HG03520 (cell line): ENCODE measurements at regions not wholly inside any gene's neighbourhood (a gene's known extent, or its start where the extent isn't known, plus 50 kb on each side); places are given as distances from the start of the nearest gene placed in this dataset.

Experiments
- ATAC-seq: cut with Tn5 transposase; IDR thresholded peaks from one replicate; pipeline ENCODE4 v1.9.1; 2021; ENCODE audit warnings: mild to moderate bottlenecking, moderate library complexity; ENCODE audit not compliant: unreplicated experiment

DNA sequence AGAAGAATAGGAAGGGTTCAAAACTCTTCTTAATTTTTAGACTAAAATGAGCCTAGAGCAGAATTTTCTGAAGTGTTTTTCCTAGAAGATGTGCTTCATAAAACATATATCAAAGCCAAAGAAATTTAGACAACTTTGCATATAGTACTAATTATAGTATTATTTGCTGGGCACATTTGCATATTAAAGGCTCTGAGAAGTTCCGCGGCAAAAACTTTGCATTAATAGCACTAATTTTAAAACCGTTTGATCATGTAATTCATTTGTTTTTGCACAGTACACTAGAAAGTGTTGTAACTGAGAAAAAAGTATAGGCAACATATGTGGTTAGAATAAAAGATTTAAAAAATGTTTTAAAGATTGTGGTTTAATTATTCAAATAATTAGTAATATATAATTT, 412.0 kb upstream of the NR2F2 start:
- no peak for ATAC-seq

DNA sequence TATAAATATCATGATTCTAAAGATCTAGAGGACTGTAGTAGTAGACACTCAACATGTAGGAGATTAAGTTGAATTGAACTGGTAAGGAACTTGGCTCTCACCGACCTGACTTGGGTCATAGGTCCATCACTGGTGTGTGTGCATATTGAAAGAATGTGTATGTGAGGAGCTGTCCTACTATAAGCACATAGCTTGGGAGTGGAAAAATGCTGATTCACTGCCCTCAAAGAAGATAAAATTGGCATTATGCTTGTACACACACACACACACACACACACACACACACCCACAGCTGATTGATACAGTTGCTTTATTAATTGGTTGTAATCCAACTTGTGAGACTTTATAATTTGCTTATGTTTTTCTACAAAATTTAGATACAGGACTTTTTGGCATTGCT, 411.0 kb upstream of the NR2F2 start:
- ATAC-seq = no peak

DNA sequence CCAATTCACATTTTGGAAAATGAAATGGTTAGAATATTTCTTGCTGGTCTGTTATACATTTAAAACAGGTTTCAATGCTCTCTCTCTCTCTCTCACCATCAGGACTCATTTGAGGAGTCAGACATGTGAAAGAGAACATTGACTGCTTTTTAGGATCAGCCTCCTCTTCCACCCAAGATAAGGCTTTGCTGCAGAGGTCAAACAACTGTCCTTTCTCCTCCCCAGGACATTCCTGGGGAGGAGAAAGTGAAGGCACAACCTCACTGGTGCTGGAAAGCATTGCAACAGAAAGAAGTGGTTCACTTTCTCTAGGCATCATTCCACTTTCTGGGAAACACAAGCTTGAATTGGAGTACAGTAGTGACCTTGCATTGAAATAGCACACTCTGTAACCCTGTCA, 409.1 kb upstream of the NR2F2 start:
- ATAC-seq = no peak

DNA sequence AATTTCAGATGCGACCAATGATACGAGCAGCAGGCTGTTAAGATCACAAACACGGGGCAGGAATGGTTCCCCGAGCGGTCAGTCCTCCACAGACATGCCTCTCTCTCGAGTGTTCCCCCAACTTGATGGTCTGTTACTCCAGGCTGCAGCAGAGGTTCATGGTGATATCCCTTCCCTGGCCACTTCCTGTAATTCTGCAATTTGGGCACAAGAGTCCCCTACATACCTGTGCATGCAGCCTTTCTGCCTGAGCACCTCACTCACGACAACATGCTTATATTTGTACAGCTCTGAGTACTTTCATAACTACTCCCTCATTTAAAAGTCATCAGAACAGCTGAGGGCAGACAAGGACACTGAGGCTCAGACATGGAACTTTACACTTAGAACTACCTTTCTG, 408.1 kb upstream of the NR2F2 start:
- ATAC-seq = no peak

DNA sequence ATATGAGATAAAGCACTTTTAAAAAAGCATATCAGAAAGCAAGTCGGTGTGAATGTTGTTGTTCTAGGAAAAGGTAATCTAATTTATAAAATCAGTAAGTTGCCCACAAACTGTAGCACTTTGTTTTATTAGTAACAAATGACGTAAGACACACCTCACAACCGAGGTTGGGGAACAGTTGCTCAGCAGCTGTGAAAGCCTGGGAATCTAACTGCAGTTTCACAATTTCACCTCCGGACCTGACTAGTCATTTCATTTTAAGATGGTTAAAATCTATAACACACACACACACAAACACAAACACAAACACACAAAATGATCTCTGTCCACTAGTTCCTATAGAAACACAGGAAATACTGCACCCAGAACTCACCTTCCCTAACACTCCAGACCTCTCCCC, 406.7 kb upstream of the NR2F2 start:
- no peak for ATAC-seq

DNA sequence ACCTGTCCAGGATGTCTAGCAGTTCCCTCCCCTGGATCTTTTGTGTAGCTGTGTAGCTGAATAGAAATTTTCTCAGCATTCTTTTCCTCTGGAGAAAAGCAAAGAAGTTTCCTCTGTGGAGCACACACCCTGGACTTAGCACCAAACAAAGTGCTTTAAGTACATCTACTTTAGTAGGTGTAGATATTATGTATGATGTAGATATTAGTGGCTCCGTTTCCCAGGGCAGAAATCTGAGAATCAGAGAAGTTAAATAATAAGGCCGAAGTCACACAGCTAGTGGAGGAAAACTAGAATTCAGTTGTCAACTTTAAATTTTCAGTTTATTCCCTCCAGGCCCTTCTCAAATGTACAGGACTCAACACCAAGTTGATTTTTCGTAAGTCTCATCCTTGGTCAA, 401.7 kb upstream of the NR2F2 start:
- no peak for ATAC-seq

DNA sequence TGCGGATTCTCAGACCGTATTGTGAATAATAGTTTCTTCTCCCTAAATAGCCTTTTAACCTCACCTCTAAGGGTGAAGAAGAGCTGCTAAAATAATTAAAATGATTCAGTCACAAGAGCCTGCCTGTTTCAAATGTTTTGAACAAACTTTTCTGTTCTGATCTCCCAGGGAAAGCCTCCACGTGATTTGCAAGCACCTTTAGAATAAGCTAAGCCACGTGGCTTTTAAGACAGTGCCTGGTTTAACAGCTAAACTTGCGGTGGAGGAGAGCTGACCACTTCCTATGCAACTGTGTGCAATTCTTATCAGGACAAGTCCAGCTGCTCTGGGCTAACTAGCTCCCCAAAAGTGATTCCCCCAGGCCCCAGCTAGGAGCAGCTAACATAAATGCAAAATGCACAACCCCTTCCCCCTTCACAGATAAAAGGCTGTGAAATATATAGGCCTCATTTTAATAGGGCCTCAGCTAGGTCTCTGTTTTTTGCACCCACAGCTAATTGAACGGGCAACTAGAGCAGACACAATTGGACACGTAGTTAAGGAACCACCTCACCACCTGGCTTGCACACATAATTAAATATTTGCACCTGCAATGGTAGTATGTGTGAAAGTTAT, 401.2 kb upstream of the NR2F2 start:
- ATAC-seq = no peak

DNA sequence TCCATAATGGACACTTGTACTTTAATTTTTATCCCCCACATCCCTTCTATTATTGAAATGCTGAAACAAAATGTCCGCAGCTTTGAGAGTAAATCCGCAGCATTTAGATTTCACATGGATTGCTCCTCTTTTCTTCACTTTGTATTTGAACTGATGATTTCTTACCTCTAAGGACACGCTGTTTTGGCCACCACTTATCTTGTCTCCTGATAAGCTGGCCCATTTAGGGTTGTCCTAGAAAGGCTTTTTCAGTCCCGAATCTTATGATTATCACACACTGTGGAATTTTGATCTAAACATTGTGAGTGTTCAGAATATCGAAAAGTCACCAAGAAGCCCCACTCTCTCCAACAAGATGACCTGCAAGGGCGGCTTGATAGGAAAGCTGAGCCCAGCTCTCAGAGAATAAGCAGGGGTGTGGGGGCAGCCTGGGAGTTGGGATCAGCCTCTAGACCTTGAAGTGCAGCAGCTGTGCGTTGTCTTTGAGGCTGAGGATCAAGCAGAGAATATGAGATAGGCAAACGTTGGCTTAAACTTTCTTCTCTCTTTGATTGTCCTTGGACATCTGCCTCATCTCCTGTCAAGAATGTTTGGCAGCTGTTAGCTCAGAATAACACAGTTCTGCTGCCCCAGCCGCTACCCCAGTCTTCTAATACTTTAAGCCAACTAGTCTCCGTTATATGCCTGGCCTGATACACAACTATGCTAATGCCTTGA, 399.7 kb upstream of the NR2F2 start:
- ATAC-seq = no peak

DNA sequence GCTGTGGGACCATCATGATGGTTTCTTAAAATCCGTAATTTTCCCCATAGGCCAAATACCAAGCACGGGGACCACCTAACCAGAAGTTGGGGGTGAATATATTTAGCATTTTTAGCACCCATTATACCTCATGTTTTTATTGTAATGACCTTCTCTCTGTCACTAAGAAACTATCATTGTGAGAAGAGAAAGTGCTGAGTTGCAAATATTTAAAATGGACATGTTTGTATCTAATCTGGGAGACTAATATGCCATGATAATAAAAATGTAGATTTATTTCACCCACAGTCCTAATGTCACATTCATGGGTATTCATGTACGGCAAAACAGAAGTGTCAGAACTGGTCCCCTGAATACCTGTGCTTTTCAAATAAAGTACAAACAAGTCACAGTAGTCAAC, 398.9 kb upstream of the NR2F2 start:
- ATAC-seq = no peak

DNA sequence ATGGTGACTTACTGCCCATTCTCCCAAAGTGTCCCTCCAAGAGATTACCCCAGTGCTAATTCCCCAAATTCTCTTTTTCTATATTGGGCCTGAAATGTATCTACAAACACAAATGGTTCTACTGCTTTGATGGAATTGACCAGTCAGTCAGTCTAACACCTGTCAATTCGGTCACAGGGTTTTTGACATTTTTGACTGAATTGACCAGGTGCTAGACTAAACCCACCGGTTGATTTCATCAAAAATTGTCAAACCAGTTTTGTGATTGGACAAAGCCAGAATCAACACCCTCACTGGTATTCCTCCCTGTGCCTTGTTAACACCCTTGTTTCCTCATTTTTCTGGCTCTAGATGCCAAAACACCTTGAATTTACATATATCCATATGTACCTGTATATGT, 398.4 kb upstream of the NR2F2 start:
- ATAC-seq = no peak

DNA sequence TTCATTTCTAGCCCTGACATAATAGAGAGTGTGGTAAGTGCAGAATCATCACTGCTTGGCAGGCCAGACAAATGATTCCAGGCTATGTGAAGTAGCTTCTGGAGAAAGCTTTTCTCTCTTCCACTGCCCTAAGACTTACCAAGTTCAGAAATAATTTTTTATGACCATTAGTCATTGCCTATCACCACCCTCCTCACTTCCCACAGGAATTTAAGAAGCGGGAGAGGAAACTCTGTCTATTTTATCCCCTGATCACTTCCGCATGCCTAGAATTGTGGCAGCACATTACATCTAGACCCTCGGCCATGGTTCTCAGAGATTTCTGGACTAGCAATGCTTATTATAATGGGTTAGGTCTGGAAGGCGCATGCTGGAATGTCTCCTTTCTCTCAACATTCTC, 397.8 kb upstream of the NR2F2 start:
- no peak for ATAC-seq

DNA sequence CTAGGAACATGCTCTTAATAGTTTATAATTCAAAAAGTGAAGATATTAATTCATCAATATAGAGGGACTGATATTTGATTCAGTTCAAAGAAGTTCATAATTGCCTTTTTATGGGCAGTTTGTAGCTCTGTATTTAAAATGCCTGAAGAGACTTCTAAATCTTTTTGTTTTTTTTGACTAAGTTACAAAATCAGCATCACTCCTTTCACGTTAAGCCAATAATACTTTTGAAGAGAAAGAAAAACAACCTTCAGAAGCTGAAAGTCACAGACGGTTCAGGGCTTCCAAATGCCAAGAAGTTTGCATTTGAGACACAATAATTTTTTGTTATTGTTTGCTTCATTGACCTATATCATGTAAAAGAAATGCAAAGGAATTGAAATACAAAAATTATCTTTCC, 394.6 kb upstream of the NR2F2 start:
- no peak for ATAC-seq

DNA sequence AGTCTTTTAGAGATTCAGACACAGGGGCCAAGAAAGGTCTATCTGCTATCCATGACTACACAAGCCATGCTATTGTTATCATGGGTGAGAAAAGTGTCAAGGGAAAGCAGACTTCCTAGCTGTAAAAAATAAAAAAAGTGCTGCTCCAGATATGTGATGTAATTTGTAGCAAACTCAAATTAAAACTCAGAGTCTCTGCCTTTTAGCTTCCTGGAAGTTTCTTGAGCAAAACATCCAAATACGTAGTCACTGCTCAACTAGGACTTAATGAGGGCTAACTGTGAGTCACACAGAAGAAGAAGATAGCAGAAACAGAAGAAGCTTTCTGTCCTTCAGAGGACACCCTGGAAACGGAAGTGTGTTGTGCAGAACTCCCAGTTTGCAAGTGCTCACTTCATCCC, 393.4 kb upstream of the NR2F2 start:
- no peak for ATAC-seq

DNA sequence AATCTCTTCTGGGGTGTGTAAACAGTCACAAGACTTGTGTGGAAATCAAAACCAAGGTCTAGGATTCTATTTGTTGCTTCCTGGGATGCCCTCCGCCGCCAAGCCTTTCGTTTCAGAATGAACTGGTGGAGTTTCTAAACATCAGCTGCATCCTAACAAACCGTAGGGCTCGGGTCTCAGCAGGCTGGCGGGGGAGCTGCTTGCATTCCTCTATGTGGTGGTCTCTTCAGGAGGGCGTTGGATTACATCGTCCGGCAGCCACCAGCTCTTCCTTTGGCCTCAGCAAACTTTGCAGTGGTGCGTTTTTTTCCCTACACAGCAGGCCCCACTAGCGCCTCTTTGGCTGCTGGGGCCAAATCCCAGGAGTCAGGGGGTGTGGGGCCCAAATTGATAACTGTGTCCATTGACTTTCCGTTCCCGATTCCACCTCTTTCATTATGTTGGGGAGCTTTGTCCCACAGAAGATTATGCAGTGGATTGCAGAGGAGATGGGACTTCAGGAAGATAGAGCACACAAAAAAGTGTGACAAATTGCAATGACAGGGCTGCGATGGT, 390.0 kb upstream of the NR2F2 start:
- ATAC-seq = no peak

DNA sequence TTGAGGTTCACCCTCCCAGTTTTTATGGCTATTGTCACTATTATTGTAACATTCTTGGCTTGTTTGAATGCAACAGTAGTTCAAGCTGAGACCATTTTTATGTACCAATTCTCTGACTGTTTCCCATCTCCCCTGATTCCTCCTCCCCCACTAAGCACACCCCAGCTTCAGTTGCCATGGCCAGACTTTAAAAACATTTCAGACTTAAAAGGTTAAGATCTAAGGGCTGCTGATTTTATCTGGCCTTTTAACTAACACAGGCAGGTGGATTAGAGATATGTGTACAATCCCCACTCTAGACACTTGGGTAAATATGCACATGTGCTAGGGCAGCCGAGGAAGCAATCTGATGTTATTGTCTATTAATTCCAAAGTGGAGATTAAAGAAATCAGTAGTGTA, 386.3 kb upstream of the NR2F2 start:
- ATAC-seq = no peak

DNA sequence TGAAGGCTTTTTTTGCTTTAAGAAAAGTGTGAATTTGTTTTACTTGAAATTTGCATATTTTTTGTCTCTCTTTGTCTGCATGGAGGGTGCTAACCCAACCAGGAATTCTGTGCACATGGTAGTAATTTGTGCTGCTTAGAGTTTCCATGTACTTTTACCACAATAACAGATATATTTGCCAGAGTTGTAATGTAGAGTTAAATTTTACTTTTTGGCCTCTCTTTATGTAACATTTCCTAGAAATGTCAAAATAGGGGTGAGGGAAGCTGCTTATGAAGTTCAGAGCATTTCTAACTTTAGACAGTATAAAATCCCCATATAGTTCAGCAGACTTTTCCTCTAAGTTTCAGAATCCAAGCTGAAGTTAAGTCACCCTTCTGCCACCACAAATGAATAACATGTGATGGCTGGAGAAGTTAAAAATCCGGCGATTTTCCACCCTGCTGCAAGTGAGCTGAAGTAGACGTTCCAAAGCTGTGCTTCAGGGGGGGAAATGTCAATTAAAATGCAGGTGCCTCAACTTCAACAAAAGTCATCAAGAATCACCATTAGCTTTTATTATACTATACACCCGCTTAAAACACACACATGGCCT, 385.7 kb upstream of the NR2F2 start:
- ATAC-seq = no peak

DNA sequence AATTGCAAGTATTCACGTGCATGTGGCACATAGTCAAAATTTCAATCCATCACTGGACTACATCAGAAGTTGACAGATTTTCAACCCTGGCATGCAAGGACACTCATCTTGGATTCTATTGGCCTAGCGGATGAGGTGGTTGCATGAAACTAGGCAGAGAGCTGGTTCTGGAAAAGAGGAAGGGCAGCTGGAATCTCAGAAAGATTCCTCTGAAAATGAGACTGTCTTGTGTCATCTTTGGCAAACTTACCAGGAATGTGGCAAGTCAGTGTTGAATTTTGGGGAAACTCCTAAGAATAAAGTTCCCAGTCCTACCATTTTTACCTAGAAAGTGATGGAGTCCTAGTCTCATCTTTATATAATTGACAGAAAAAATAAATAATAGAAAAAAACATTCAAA, 384.3 kb upstream of the NR2F2 start:
- ATAC-seq = no peak

DNA sequence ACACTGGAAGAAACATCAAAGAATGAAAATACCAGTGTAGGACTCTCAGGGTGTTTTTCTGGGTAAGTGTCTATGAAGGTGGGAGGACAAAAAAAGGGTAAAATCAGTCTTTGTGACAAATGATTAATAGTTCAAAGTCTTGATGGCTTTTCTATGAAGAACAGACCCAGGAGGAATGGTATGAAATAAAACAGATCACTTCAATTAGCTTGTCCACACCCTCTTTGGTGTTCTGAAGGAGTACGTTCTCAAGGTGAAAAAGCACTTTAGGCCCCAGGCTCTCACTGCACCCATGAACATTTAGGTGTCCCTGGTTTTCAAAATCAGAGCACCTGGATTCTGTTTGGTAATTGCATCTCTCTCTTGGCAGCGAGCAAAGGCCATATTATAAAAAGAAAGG, 383.6 kb upstream of the NR2F2 start:
- no peak for ATAC-seq

DNA sequence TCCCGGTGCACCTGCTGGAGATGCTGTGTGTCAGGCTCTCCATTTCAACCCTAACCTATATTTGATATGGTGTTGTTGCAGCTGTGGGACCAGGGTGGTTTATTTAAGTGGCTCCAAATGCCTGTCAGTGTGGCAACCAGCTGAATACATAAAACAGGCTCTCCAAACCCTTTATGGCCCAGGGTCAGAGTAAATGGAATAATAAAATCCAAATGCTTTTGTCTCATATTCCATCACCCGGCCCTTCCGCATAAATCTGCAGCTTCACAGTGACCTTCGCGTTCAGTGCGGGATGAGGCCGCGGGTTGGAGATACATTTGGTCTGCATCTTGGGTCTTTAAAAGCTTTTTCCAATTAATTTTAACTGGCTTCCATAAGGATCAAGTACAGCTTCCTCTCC, 382.1 kb upstream of the NR2F2 start:
- no peak for ATAC-seq

DNA sequence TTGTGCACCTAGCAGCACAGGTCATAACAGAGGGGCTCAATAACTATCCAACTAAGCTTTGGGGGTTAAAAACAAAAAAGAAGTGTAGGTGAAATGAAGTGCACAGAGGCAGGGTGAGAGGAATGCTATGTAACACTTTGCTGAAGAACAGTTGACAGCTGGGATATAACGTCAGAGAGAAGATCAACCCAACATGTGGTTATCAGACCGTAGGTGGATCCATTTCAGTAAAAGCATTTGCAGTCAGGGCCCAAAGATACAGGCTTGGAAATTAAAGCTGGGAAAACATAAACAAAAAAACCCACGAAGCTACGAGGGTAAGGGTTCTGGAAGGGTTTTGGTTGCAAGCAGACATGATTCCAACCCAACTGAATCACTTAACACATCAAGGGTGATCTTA, 377.5 kb upstream of the NR2F2 start:
- ATAC-seq = no peak

DNA sequence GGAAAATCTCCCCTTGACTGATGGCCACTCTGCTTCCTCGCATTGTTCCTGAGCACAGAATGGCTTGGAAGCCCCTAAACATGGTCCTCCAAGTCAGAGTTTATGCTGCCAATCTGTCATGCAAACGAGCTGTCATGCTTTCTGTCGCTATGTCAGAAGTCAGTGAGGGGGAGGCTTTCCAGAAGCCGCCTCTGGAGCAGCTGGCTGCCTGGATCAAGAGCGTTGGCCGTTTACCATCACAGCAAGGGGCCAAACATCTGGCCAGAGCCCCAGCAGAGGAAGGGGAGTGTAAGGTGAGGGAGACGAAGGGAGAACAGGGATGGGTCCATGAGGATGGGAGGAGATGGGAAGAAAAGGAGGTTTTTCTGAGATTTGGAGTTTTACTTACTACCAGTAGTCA, 372.6 kb upstream of the NR2F2 start:
- ATAC-seq = no peak

DNA sequence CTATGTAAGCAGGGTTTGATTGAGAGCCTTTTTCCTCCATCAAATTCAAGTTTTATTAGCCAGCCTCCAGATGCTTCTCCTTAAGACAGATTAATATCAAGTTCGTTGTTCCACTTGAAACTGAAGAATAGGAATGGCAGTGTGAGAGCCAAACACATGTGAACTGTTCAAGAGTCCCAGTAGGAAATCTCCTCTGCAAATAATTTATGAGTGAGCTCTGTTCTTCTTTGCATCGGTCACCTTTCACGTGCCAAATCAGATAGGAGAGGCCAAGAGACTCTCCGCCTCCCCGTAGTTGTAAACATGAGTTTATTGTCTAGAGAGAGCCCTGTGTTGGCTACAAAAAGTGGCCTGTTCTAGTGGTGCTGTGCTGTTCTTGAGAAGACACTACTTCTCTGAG, 372.1 kb upstream of the NR2F2 start:
- ATAC-seq = no peak
